Activated naive CD8-positive, alpha-beta T cell treated with anti-CD3 and anti-CD28 coated beads, Interleukin-2, amount 50 U/mL, for 24 hours (primary cell): ENCODE measurements at regions not wholly inside any gene's neighbourhood (a gene's known extent, or its start where the extent isn't known, plus 50 kb on each side); places are given as distances from the start of the nearest gene placed in this dataset.
A peak's percentile ranks its signal among the peaks of the same experiment; 100 is the strongest.
"Not testable (repeated sequence)": the region's sequence is repeated elsewhere in the genome, so short reads cannot be mapped to it uniquely, and the experiment has no call there.

Source experiments
- ATAC-seq: fragments of 150-1000 bp; cut with Tn5 transposase; one replicate; pipeline ENCODE4 v1.10.0; 2021
- DNase-seq: peaks from one replicate; pipeline ENCODE4 v3.0.0; 2021
- H3K27ac Mint-ChIP-seq: one replicate; pipeline ENCODE4 v1.8.0; 2021; ENCODE audit warnings: mild to moderate bottlenecking, mixed read lengths
- H3K27me3 Mint-ChIP-seq: one replicate; pipeline ENCODE4 v1.8.0; 2021; ENCODE audit warnings: mixed read lengths
- H3K36me3 Mint-ChIP-seq: one replicate; pipeline ENCODE4 v1.8.0; 2021; ENCODE audit warnings: low read depth, mixed read lengths
- H3K4me1 Mint-ChIP-seq: one replicate; pipeline ENCODE4 v1.8.0; 2021; ENCODE audit warnings: mixed read lengths
- H3K4me3 Mint-ChIP-seq: one replicate; pipeline ENCODE4 v1.8.0; 2021; ENCODE audit warnings: mild to moderate bottlenecking, moderate library complexity, mixed read lengths
- H3K9me3 Mint-ChIP-seq: one replicate; pipeline ENCODE4 v1.8.0; 2021; ENCODE audit warnings: mixed read lengths

GRCh38 chr4:81590596-81590995 is 118.9 kb upstream of the RASGEF1B start:
- Mint-ChIP-seq H3K27me3 (no peaks in the 10 kb centered on the region), H3K27ac (no peak overlapping the region), H3K4me1 (peaks cover 43% of the 10 kb centered on the region), H3K4me3 (no peak overlapping the region), H3K36me3 (peaks cover 1% of the 10 kb centered on the region), H3K9me3 (no peaks in the 10 kb centered on the region)
- DNase-seq (no peak), ATAC-seq (no peak)

DNA sequence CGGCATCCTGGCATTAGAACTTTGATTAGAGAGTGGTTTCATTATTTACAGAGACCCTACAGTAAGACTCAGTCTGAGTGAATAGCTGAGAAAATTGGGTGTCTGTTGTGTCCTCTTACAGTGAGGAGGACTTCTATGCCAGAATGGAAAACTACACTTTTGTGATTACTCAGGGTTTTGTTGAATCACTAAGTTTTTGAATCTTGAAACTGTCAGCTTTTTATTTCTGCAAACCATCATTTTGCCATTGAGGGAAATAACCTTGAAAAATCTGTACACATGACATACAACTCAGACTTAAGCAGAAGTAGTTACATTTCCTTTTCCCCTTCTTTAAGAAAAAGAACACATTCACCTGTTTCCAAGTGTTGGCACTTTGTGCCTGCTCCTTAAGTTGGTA is 117.6 kb upstream of the RASGEF1B start:
- Mint-ChIP-seq H3K4me1 (peaks cover 32% of the 10 kb centered on the region), H3K27ac (no peak overlapping the region), H3K27me3 (no peaks in the 10 kb centered on the region), H3K4me3 (no peak overlapping the region), H3K36me3 (peaks cover 1% of the 10 kb centered on the region), H3K9me3 (no peaks in the 10 kb centered on the region)
- DNase-seq (no peak), ATAC-seq (no peak)

GRCh38 chr4:81586706-81587105 is 115.0 kb upstream of the RASGEF1B start:
- H3K4me1 Mint-ChIP-seq = peaks cover 29% of the 10 kb centered on the region
- H3K36me3 Mint-ChIP-seq = peaks cover 1% of the 10 kb centered on the region
- no peak overlapping the region for H3K4me3 Mint-ChIP-seq
- no peak for DNase-seq
- ATAC-seq = no peak
- no peak overlapping the region for H3K27ac Mint-ChIP-seq
- no peaks in the 10 kb centered on the region for H3K27me3 Mint-ChIP-seq
- no peaks in the 10 kb centered on the region for H3K9me3 Mint-ChIP-seq

DNA sequence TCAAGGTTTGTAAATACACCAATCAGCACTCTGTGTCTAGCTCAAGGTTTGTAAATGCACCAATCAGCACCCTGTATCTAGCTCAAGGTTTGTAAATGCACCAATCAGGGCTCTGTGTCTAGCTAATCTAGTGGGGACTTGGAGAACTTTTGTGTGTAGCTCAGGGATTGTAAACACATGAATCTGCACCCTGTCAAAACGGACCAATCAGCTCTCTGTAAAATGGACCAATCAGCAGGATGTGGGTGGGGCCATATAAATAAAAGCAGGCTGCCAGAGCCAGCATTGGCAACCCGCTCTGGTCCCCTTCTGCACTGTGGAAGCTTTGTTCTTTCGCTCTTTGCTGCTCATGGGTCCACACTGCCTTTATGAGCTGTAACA is 109.3 kb upstream of the RASGEF1B start:
- H3K27me3 Mint-ChIP-seq, DNase-seq, H3K4me3 Mint-ChIP-seq, H3K36me3 Mint-ChIP-seq, H3K9me3 Mint-ChIP-seq, ATAC-seq, H3K4me1 Mint-ChIP-seq, H3K27ac Mint-ChIP-seq: not testable (repeated sequence)

GRCh38 chr4:81580346-81580993 is 108.8 kb upstream of the RASGEF1B start:
- DNase-seq (no peak), ATAC-seq (no peak)
- H3K27ac Mint-ChIP-seq = no peak overlapping the region
- no peak overlapping the region for H3K4me3 Mint-ChIP-seq
- H3K4me1 Mint-ChIP-seq = peaks cover 2% of the 10 kb centered on the region
- H3K36me3 Mint-ChIP-seq = no peaks in the 10 kb centered on the region
- no peaks in the 10 kb centered on the region for H3K9me3 Mint-ChIP-seq
- H3K27me3 Mint-ChIP-seq = peaks cover 2% of the 10 kb centered on the region

- H3K4me1 Mint-ChIP-seq = peaks cover 4% of the 10 kb centered on the region
- ATAC-seq = no peak
- no peaks in the 10 kb centered on the region for H3K36me3 Mint-ChIP-seq
- no peak for DNase-seq
- H3K9me3 Mint-ChIP-seq = no peaks in the 10 kb centered on the region
- no peak overlapping the region for H3K4me3 Mint-ChIP-seq
- peaks cover 2% of the 10 kb centered on the region for H3K27me3 Mint-ChIP-seq
- H3K27ac Mint-ChIP-seq = no peak overlapping the region
Observed at GRCh38 chr4:81577392-81577791, 105.7 kb upstream of the RASGEF1B start.

DNA sequence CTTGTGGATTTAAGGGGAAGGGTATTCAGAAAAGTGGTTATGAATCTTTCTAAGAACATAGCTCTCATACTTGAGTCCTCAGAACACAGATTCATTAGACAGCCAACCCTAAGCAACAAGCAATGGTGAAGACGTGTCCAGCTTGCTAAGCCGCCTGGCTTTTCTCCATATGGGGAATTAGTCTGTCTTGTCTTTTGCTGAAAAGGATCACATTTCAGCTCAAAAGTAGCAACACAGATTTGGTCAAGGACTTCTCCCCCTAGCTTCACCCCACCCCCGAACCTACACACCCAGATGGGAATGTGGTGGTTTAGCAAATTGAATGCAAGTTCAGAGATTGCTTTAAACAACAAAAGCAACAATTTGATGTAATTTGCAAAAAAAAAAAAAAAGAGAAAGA is 103.3 kb upstream of the RASGEF1B start:
- Mint-ChIP-seq H3K4me1 (peaks cover 4% of the 10 kb centered on the region), H3K27me3 (peaks cover 2% of the 10 kb centered on the region), H3K27ac (no peak overlapping the region), H3K36me3 (no peaks in the 10 kb centered on the region), H3K9me3 (no peaks in the 10 kb centered on the region), H3K4me3 (no peak overlapping the region)
- ATAC-seq (no peak), DNase-seq (no peak)

DNA sequence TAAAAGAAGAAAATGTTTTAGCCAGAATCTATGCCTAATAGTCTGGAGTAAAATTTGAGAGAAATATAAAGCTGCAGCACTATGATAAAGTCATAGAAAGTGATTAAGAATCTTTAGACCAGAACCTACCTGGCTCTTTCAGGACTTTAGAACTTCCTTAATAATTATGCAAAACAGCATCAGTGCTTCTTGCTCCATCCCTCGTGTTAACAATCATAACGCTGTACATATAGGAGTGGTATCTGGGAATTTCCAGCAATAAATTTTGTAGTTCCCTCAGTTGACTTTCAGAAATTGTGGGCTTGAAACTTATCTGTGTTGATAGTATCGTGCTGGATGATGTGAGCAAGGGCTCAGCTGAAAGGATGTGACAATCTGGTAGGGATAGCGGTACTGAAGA is 102.1 kb upstream of the RASGEF1B start:
- Mint-ChIP-seq H3K4me3 (no peak overlapping the region), H3K4me1 (peaks cover 4% of the 10 kb centered on the region), H3K9me3 (no peaks in the 10 kb centered on the region), H3K36me3 (no peaks in the 10 kb centered on the region), H3K27ac (no peak overlapping the region), H3K27me3 (peaks cover 2% of the 10 kb centered on the region)
- no peak for ATAC-seq
- no peak for DNase-seq

DNA sequence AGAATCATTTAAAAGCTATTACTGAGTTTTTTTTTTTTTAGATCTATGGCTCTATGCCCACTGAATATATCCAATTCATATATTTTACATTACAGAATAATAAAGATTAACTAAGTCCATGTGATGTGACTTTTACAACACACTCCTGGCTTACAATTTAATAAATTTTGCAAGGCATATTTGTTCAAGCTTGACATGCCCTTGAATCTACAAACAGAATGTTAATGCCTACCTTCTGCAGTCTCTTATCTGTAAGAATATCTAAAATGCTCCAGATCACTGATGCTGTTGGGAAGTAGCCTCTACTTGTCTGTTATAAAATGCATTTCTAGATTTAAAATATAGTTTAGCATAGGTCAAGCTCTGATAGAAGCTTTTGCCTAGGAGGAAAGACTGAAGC is 100.7 kb upstream of the RASGEF1B start:
- Mint-ChIP-seq H3K9me3 (no peaks in the 10 kb centered on the region), H3K4me3 (no peak overlapping the region), H3K27me3 (peaks cover 2% of the 10 kb centered on the region), H3K27ac (no peak overlapping the region), H3K36me3 (no peaks in the 10 kb centered on the region), H3K4me1 (peaks cover 4% of the 10 kb centered on the region)
- DNase-seq (no peak), ATAC-seq (no peak)

GRCh38 chr4:81571105-81571504 is 99.4 kb upstream of the RASGEF1B start:
- Mint-ChIP-seq H3K27me3 (no peaks in the 10 kb centered on the region), H3K9me3 (no peaks in the 10 kb centered on the region), H3K36me3 (no peaks in the 10 kb centered on the region), H3K4me3 (no peak overlapping the region), H3K27ac (no peak overlapping the region), H3K4me1 (peaks cover 5% of the 10 kb centered on the region)
- no peak for DNase-seq
- ATAC-seq = no peak

DNA sequence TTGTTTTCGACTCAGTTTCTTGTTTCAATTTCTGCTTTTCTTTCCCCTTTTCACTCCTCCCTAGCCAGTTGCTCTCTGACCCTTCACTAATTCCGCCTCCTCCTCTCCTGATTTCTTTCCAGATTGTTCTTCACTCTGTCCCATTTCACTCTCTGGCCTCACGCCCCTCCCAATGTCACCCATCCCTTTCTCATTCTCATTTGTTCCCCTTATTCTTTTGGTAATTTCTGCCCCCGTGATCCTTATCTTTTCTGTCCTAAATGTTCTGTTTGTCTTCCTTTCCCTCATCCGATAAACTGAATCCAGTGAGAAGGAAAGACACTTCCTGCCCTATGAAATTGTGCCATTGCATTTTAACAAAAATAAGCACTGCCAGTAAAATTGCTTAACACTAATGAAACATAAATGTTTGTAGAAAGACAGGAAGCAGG is 94.5 kb upstream of the RASGEF1B start:
- no peak overlapping the region for H3K27ac Mint-ChIP-seq
- H3K4me3 Mint-ChIP-seq = no peak overlapping the region
- no peak for DNase-seq
- H3K9me3 Mint-ChIP-seq = no peaks in the 10 kb centered on the region
- no peaks in the 10 kb centered on the region for H3K27me3 Mint-ChIP-seq
- no peak for ATAC-seq
- peaks cover 35% of the 10 kb centered on the region for H3K4me1 Mint-ChIP-seq
- H3K36me3 Mint-ChIP-seq = no peaks in the 10 kb centered on the region

- H3K27ac Mint-ChIP-seq = no peak overlapping the region
- H3K4me3 Mint-ChIP-seq = no peak overlapping the region
- H3K4me1 Mint-ChIP-seq = peaks cover 38% of the 10 kb centered on the region
- H3K36me3 Mint-ChIP-seq = peaks cover 1% of the 10 kb centered on the region
- H3K27me3 Mint-ChIP-seq = no peaks in the 10 kb centered on the region
- no peaks in the 10 kb centered on the region for H3K9me3 Mint-ChIP-seq
- ATAC-seq (no peak), DNase-seq (no peak)
Observed at GRCh38 chr4:81565142-81565870, 93.6 kb upstream of the RASGEF1B start.

- Mint-ChIP-seq H3K4me1 (peaks cover 45% of the 10 kb centered on the region), H3K27me3 (no peaks in the 10 kb centered on the region), H3K4me3 (no peak overlapping the region), H3K9me3 (no peaks in the 10 kb centered on the region), H3K27ac (no peak overlapping the region), H3K36me3 (peaks cover 3% of the 10 kb centered on the region)
- DNase-seq (no peak), ATAC-seq (no peak)
Observed at GRCh38 chr4:81564025-81564424, 92.3 kb upstream of the RASGEF1B start.

- no peaks in the 10 kb centered on the region for H3K27me3 Mint-ChIP-seq
- ATAC-seq (peak; percentile 80), DNase-seq (no peak)
- no peak overlapping the region for H3K27ac Mint-ChIP-seq
- H3K9me3 Mint-ChIP-seq = no peaks in the 10 kb centered on the region
- peaks cover 58% of the 10 kb centered on the region for H3K4me1 Mint-ChIP-seq
- H3K36me3 Mint-ChIP-seq = peaks cover 5% of the 10 kb centered on the region
- no peak overlapping the region for H3K4me3 Mint-ChIP-seq
Observed at GRCh38 chr4:81562093-81562492, 90.4 kb upstream of the RASGEF1B start.

GRCh38 chr4:81557306-81557705 is 85.6 kb upstream of the RASGEF1B start:
- Mint-ChIP-seq H3K4me3 (no peak overlapping the region), H3K27ac (no peak overlapping the region), H3K36me3 (peaks cover 5% of the 10 kb centered on the region), H3K4me1 (peaks cover 40% of the 10 kb centered on the region), H3K27me3 (no peaks in the 10 kb centered on the region), H3K9me3 (peaks cover 13% of the 10 kb centered on the region)
- peak; percentile 41 for ATAC-seq
- DNase-seq = no peak
